ENCODE measurements at regions not wholly inside any gene's neighbourhood (a gene's known extent, or its start where the extent isn't known, plus 50 kb on each side); places are given as distances from the start of the nearest gene placed in this dataset.

GRCh38 chr21:20698585-20698984, 299.6 kb upstream of the NCAM2 start:
- DNase-seq = no peak

- no peak for DNase-seq
Observed at GRCh38 chr21:20701235-20701634, 297.0 kb upstream of the NCAM2 start.

GRCh38 chr21:20703112-20703767, 295.0 kb upstream of the NCAM2 start:
- DNase-seq = no peak

GRCh38 chr21:20720623-20721022, 277.6 kb upstream of the NCAM2 start:
- no peak for DNase-seq

GRCh38 chr21:20721151-20721550, 277.1 kb upstream of the NCAM2 start:
- no peak for DNase-seq

GRCh38 chr21:20728691-20729090, 269.5 kb upstream of the NCAM2 start:
- DNase-seq = no peak

GRCh38 chr21:20729376-20729775, 268.8 kb upstream of the NCAM2 start:
- DNase-seq = no peak

- no peak for DNase-seq
Observed at GRCh38 chr21:20730441-20730840, 267.8 kb upstream of the NCAM2 start.

GRCh38 chr21:20735257-20735656, 263.0 kb upstream of the NCAM2 start:
- DNase-seq = no peak

- DNase-seq = no peak
Observed at GRCh38 chr21:20737227-20737913, 260.8 kb upstream of the NCAM2 start.

- DNase-seq = no peak
Observed at GRCh38 chr21:20739421-20739820, 258.8 kb upstream of the NCAM2 start.

GRCh38 chr21:20741445-20741844, 256.8 kb upstream of the NCAM2 start:
- DNase-seq = no peak

- no peak for DNase-seq
Observed at GRCh38 chr21:20760221-20760620, 238.0 kb upstream of the NCAM2 start.

- DNase-seq = no peak
Observed at GRCh38 chr21:20774737-20775136, 223.5 kb upstream of the NCAM2 start.

- DNase-seq = no peak
Observed at GRCh38 chr21:20779321-20779720, 218.9 kb upstream of the NCAM2 start.

GRCh38 chr21:20783611-20784010, 214.6 kb upstream of the NCAM2 start:
- no peak for DNase-seq

- no peak for DNase-seq
Observed at GRCh38 chr21:20789729-20790500, 208.3 kb upstream of the NCAM2 start.

- DNase-seq = no peak
Observed at GRCh38 chr21:20800106-20800505, 198.1 kb upstream of the NCAM2 start.

GRCh38 chr21:20802201-20802600, 196.0 kb upstream of the NCAM2 start:
- no peak for DNase-seq

GRCh38 chr21:20802631-20803260, 195.5 kb upstream of the NCAM2 start:
- DNase-seq = no peak

- DNase-seq = no peak
Observed at GRCh38 chr21:20811702-20812101, 186.5 kb upstream of the NCAM2 start.

- no peak for DNase-seq
Observed at GRCh38 chr21:20814090-20814489, 184.1 kb upstream of the NCAM2 start.

- no peak for DNase-seq
Observed at GRCh38 chr21:20822666-20823065, 175.5 kb upstream of the NCAM2 start.

Data from inflammatory macrophage (primary cell).